Mammary epithelial cell (primary cell): ENCODE measurements at regions not wholly inside any gene's neighbourhood (a gene's known extent, or its start where the extent isn't known, plus 50 kb on each side); places are given as distances from the start of the nearest gene placed in this dataset.

Experiments
- CTCF ChIP-seq, 2 donors: IDR thresholded peaks in 1 of 2; conservative IDR thresholded peaks in 1 of 2; 2 replicates each; pipeline ENCODE4 v1.5.1; 2011 to 2012; ENCODE audit warnings: inconsistent platforms in 2 of 2, low read length in 2 of 2, mild to moderate bottlenecking in 2 of 2, control low read depth in 1 of 2, low read depth in 1 of 2; ENCODE audit not compliant: insufficient read depth in 1 of 2; ENCODE audit errors: extremely low read depth in 1 of 2
- EZH2 ChIP-seq: IDR thresholded peaks from 2 replicates; pipeline ENCODE4 v1.6.1; 2012; ENCODE audit warnings: low read length, inconsistent platforms, borderline replicate concordance

GRCh38 chr22:48907591-48907990, 920.1 kb downstream of the BRD1 start:
- TF ChIP-seq CTCF (conservative IDR thresholded peaks at IDR 0.05 in 1 of 2, IDR thresholded peaks at IDR 0.05 in 1 of 2; ENCODE audit: extremely low read depth in 1 of 2, insufficient read depth in 1 of 2, low read depth in 1 of 2, low read length in 2 of 2), result no peak
- TF ChIP-seq EZH2, result no peak
